NCI-H146 treated with DMSO at 0.1 percent for 48 hours (cell line): ENCODE measurements at regions not wholly inside any gene's neighbourhood (a gene's known extent, or its start where the extent isn't known, plus 50 kb on each side); places are given as distances from the start of the nearest gene placed in this dataset.
"Not testable (repeated sequence)": the region's sequence is repeated elsewhere in the genome, so short reads cannot be mapped to it uniquely, and the experiment has no call there.

ENCODE experiments used
- DNase-seq: peaks from one replicate; lab custom pipeline; 2025; ENCODE audit not compliant: unreplicated experiment; lab: John Stamatoyannopoulos, UW

DNA sequence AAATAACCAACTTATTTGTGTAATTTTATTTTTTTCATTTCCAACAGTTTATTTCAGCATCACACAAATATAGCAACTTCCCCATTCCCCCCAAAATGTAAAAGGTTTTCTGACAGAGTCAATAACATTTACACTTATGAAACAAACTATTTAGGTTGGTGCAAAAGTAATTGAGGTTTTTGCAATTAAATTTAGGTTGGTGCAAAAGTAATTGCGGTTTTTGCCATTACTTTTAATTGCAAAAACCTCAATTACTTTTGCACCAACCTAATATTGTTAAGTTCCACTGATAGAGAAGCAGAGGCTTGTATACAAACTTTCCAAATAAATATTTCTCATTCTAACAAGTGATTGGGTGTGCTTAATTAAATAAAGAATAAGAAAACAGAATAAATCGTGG, 270.9 kb upstream of the DUSP10 start:
- DNase-seq, result no peak

DNA sequence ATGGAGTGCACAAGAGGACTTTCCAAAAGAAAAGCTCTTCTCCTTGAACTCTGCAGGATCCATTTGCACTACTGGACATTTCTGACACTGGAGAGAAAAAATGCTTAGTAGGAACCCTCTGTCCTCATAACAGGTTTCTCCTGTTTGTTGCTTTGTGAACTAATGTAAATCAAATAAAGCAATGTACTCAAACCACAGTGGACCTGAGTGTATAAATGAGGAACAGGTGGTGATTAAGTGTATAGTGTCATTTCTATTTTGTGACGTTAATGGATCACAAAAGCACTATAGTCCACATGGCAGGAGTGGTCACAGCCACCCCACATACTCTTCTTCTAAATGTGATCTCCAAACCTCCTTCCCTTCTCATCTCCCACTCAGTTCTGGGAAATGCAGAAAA, 268.4 kb upstream of the DUSP10 start:
- no peak for DNase-seq

GRCh38 chr1:222009105-222009730, 267.3 kb upstream of the DUSP10 start:
- no peak for DNase-seq

DNA sequence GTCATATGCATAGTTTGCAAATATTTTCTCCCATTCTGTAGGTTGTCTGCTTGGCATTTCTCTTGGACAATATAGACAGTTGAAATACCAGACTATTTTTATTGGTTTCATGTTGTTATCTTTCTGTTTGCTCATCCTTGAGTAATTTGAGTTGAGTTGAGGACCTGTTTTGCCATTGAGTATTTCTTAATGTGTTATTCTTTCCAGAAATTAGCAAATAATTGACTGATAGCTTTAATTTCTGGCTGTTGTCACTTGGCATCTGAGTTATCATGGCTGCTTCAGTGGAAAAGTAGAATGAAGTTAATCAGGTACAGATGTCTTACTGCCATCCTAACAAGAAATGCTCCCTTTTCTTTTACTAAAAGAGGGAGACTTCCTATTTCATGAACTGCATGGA, 264.8 kb upstream of the DUSP10 start:
- DNase-seq, result no peak

DNA sequence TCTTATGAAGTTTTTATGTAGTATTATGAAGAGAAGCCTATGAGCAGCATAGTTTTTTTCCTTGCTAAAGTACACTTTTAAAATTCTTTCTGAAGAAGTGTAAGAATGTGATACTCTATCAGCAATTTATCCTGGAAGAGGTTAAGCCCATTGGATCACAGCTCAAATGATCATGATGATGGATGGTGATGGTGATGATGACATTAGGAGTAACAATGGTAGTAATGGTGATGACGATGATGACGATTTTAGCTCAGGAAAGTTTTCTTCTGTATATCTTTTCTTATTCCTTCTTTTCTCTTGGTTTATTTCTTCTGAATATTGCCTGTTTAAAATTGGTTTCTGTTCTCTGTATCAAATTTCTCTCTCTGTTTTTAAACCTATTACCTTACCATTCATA, 262.9 kb upstream of the DUSP10 start:
- DNase-seq, result no peak

DNA sequence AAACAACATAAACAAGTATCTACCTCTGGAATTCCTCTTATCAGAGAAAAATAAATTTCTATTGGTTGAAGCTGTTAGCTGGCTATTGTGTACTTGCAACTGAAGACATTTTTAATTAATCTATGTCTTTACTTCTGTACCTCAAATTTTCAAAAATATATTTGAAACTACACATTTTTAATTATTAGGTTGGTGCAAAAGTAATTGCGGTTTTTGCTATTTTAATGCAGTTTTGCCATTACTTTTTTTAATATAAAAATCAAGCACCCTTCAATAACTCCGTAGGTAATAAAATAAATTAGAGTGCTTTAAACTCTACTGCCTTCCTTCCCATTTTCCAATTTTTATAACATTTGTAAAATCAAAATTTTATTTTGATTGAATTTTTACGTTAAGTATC, 262.1 kb upstream of the DUSP10 start:
- no peak for DNase-seq

- DNase-seq, result no peak
These were observed 260.6 kb upstream of the DUSP10 start for GRCh38 chr1:222002503-222002902.

GRCh38 chr1:222000131-222000530, 258.2 kb upstream of the DUSP10 start:
- no peak for DNase-seq

GRCh38 chr1:221998781-221999180, 256.9 kb upstream of the DUSP10 start:
- DNase-seq, result no peak

- no peak for DNase-seq
These were observed 256.3 kb upstream of the DUSP10 start for GRCh38 chr1:221998186-221998612.

- not testable (repeated sequence) for DNase-seq
These were observed 255.1 kb upstream of the DUSP10 start for GRCh38 chr1:221997012-221997411.

DNA sequence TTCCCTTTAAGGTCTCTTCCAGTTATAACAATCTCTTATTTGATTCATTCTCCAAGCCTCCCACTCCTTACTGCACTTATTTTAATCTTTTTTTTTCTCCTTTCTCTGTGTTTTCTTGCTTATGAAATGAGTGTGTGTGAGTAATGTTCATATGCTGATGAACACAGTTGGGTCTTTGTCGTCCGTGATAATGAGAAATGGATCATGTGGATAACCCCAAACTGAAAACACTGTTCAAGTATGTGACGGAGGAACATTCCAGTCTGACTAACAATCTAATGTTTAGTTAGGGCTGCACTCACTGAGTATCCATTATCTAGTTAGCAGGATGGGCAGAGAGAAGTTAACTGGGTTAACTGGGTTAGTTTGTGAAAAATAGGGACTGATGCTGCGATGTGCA, 253.1 kb upstream of the DUSP10 start:
- no peak for DNase-seq

- DNase-seq, result no peak
These were observed 252.4 kb upstream of the DUSP10 start for GRCh38 chr1:221994274-221994698.

GRCh38 chr1:221993444-221993948, 251.6 kb upstream of the DUSP10 start:
- no peak for DNase-seq

DNA sequence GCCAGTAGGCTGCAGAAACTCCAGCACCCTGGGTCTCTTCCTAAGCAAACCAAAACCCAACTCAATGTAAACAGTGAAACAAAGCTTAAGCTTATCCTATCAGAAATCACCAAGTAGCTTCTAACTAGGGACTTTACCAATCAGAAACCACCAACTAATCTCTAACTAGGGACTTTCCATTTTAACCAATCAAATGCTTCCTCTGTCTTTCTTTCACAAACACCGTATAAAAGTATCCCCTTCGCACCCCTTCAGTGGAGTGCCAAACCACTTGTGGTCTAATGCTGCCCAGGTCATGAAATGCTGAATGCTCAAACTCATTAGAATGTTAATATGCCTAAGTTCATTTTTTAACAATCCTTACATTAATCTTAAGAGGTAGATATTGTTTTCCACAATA, 250.5 kb upstream of the DUSP10 start:
- DNase-seq, result no peak

DNA sequence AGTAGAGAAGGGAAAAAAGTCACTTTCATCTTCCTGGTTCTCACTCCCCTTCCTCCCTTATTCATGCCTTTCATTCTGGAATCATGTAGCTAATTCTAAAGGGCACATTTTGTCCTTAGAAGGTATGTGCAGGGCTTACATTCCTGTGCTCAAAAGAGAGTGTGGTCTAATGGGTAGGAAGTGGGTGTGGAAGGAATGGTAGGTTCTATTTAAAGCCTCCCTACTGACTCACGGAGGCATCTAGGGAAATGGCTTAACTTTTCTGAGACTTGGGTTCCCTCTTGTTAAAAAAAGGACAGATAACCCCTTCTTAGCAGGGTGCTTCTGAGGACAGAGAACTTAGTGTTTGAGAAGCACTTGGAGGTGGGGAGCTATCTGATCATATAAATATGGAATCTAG, 249.3 kb upstream of the DUSP10 start:
- DNase-seq, result no peak

DNA sequence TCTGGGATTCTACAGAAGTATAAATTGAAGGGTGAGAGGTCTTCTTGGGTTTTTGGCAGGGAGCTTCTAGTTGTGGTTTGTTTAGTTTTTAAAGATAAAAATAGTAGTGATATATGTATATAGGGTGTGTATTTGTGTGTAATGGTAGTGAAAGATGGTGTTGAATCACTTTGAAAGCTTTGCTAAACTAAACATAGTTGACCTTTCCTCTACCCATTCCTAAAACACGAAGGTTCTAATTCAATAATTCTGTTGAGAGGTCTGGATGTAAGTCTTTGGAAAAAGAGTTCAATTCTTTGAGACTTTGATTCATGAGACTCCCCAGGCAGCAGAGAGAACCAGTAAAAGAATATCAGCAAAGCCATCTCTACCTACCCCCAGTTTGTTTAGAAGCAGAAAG, 247.9 kb upstream of the DUSP10 start:
- DNase-seq, result no peak

- DNase-seq, result no peak
These were observed 246.9 kb upstream of the DUSP10 start for GRCh38 chr1:221988829-221989228.

DNA sequence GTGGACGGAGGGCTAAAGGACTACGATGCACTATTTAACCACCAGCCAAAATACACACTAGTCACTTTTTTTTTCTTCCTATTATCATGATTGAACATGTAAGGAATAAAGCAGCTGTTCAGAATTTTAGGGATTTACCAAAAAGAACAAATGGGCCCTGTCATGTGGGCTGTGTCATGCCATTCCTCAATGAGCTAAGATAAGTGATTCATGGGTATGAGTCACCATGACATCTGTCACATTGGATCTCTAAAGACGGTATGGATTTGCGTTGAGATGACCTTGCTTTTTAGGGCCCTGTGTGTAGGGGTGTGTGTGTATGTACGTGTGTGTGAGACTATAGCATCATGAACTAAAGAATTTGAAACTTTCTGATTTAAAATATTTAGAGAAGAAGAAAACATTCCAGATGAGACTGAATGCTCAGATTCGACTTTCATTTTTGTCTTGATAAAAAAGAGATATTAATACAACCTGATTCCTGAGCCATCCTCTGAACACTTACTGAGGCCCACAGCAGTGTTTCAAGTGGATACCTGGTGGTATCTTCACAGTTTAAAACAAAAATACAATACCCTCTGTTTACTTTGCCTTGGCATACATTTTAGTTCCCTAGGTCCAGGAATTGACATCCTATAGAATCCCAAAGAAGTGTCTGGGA, 246.1 kb upstream of the DUSP10 start:
- no peak for DNase-seq

GRCh38 chr1:221983444-221983843, 241.6 kb upstream of the DUSP10 start:
- DNase-seq, result no peak

GRCh38 chr1:221981461-221981860, 239.6 kb upstream of the DUSP10 start:
- DNase-seq, result no peak

- no peak for DNase-seq
These were observed 237.6 kb upstream of the DUSP10 start for GRCh38 chr1:221979444-221980032.
